ENCODE measurements at regions not wholly inside any gene's neighbourhood (a gene's known extent, or its start where the extent isn't known, plus 50 kb on each side); places are given as distances from the start of the nearest gene placed in this dataset.

DNA sequence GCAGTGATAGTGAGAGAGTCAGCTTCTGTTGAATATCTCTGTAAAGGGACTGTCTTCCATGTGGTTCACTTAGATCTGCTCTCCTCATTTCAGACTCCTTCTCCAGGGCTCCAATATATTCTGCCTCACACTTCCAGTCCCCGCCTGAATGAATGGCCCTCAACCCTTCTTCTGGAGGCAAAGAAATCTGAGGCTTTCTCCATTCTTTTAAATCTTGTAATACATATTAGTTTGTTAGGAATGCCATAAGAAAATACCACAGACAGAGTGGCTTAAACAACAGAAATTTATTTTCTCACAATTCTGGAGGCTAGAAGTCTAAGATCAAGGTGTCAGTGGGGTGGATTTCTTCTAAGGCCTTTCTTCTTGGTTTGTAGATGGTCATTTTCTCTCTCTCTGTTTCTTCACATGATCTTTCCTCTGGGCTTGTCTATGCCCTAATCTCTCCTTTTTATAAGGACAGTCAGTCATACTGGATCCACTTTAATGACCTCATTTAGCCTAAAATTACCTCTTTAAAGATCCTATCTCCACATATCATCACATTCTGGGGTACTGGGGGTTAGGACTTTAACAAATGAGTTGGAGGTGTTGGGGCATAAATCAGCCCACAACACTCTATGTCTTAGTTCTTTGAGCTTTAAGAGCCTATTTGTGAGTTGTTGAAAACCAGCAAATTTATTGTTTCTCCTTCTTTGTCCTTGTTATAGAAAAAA lies 128.5 kb upstream of the KCNK2 start:
- no peak for TF ChIP-seq CTCF (IDR thresholded peaks at IDR 0.05)
- no peak for TF ChIP-seq POLR2A (IDR thresholded peaks at IDR 0.05)
